K562 (cell line): ENCODE measurements at regions not wholly inside any gene's neighbourhood (a gene's known extent, or its start where the extent isn't known, plus 50 kb on each side); places are given as distances from the start of the nearest gene placed in this dataset.

Experiments
- ATAC-seq: fragments of 200-7000 bp; cut with Tn5 transposase; 3 replicates; pipeline ENCODE4 v1.9.1; 2020; ENCODE audit warnings: moderate library complexity
- BruUV-seq: library from RNA; stranded (reverse); fragments of 400-500 nt; replicated peaks from 2 replicates; lab custom pipeline; 2021; lab: Mats Ljungman, UMichigan
- CTCF ChIA-PET: fragments of 300-600 bp; formaldehyde crosslinking; extraction: SDS; loops from one replicate; lab custom pipeline; 2021; ENCODE audit warnings: low intra/inter-chr PET ratio; lab: Yijun Ruan, JAX
- POLR2A ChIA-PET: fragments of 300-600, 350-650 bp; sonication (Branson Sonifier 250); formaldehyde crosslinking; extraction: SDS; loops from one replicate; lab custom pipeline; 2021; ENCODE audit warnings: antibody characterized with exemption, inconsistent platforms; lab: Yijun Ruan, JAX
- DNase-seq, 4 experiments: peaks; one replicate each; pipeline versions ENCODE4 v3.0.0 to v3.0.0-alpha.2; 2011 to 2018; ENCODE audit warnings: low spot score in 3 of 4, mixed read lengths in 3 of 4; ENCODE audit errors: extremely low read depth in 1 of 4
- FAIRE-seq: peaks from 2 replicates; lab custom pipeline; 2011; peaks lifted over from hg19 to GRCh38; lab: Jason Lieb, UNC
- H2AFZ ChIP-seq: 2 replicates; pipeline ENCODE4 v1.6.0; 2011; ENCODE audit warnings: low read depth, low read length, control low read depth, inconsistent platforms
- H3K27ac ChIP-seq: fragments of 200-600 bp; 3 replicates; pipeline ENCODE4 v1.8.0; 2011; ENCODE audit warnings: low read depth, mild to moderate bottlenecking, control low read depth, inconsistent platforms, low read length, moderate library complexity, mixed read lengths; ENCODE audit errors: extremely low read depth
- H3K27me3 ChIP-seq, 2 experiments: fragments of 300-600 bp in 1 of 2; 2 replicates in 1 of 2; 3 replicates in 1 of 2; pipeline versions ENCODE4 v1.6.0 to v1.8.0; 2011; ENCODE audit warnings: inconsistent platforms in 2 of 2, low read length in 2 of 2, mild to moderate bottlenecking in 1 of 2, mixed read lengths in 1 of 2, moderate library complexity in 1 of 2; ENCODE audit not compliant: control insufficient read depth in 2 of 2, insufficient read depth in 2 of 2
- H3K36me3 ChIP-seq: fragments of 300-600 bp; 3 replicates; pipeline ENCODE4 v1.8.0; 2011; ENCODE audit warnings: mild to moderate bottlenecking, low read length, inconsistent platforms; ENCODE audit not compliant: control insufficient read depth, insufficient read depth
- H3K4me1 ChIP-seq, 2 experiments: fragments of 200-600 bp in 1 of 2; replicated peaks in 1 of 2; 2 replicates in 1 of 2; 3 replicates in 1 of 2; pipeline versions ENCODE4 v1.5.1 to v1.8.0; 2011; ENCODE audit warnings: inconsistent platforms in 2 of 2, low read length in 2 of 2, mild to moderate bottlenecking in 1 of 2, mixed read lengths in 1 of 2, moderate library complexity in 1 of 2; ENCODE audit not compliant: control insufficient read depth in 2 of 2, insufficient read depth in 2 of 2
- H3K4me2 ChIP-seq: 2 replicates; pipeline ENCODE4 v1.6.1; 2011; ENCODE audit warnings: low read length, control low read depth, inconsistent platforms, mixed read lengths; ENCODE audit not compliant: insufficient read depth
- H3K4me3 ChIP-seq: fragments of 200-600 bp; sonication (generic), shearing (Covaris generic); 2 replicates; pipeline ENCODE4 v1.5.1; 2016; ENCODE audit warnings: control low read depth, inconsistent platforms
- H3K79me2 ChIP-seq: fragments of 200-600 bp; 3 replicates; pipeline ENCODE4 v1.8.0; 2011; ENCODE audit warnings: low read length, inconsistent platforms; ENCODE audit not compliant: control insufficient read depth, insufficient read depth
- H3K9ac ChIP-seq, 2 experiments: 2 replicates each; pipeline versions ENCODE4 v1.6.0 to v1.6.1; 2011; ENCODE audit warnings: low read depth in 2 of 2, low read length in 2 of 2, control low read depth in 1 of 2, inconsistent platforms in 1 of 2, mild to moderate bottlenecking in 1 of 2, mixed read lengths in 1 of 2; ENCODE audit not compliant: insufficient read depth in 1 of 2
- H3K9me1 ChIP-seq: one replicate; pipeline ENCODE4 v1.6.0; 2011; ENCODE audit warnings: inconsistent platforms, mild to moderate bottlenecking, low read length, moderate library complexity; ENCODE audit not compliant: control insufficient read depth, insufficient read depth
- H3K9me3 ChIP-seq: replicated peaks from 2 replicates; pipeline ENCODE4 v1.5.1; 2011; ENCODE audit warnings: low read depth, low read length, inconsistent platforms; ENCODE audit not compliant: control insufficient read depth, insufficient read depth
- H4K20me1 ChIP-seq: replicated peaks from 2 replicates; pipeline ENCODE4 v1.6.1; 2011; ENCODE audit warnings: low read length, inconsistent platforms, mixed read lengths; ENCODE audit not compliant: control insufficient read depth, insufficient read depth
- ARID4B ChIP-seq: sonication (generic); formaldehyde crosslinking; IDR thresholded peaks from 2 replicates; pipeline ENCODE4 v1.8.0; 2022; ENCODE audit warnings: mild to moderate bottlenecking, missing genetic modification reagents
- EZH2 ChIP-seq: IDR thresholded peaks from 2 replicates; pipeline ENCODE4 v1.6.1; 2012; ENCODE audit warnings: low read depth, mild to moderate bottlenecking, inconsistent platforms, low read length, borderline replicate concordance
- HNRNPL ChIP-seq: fragments of 200-400 bp; formaldehyde crosslinking; IDR thresholded peaks from 2 replicates; pipeline ENCODE4 v1.6.1; 2017; ENCODE audit warnings: low read depth, mild to moderate bottlenecking, low read length
- PHB2 ChIP-seq: fragments of 450-650 bp; IDR thresholded peaks from 2 replicates; pipeline ENCODE4 v1.6.1; 2017; ENCODE audit warnings: low read depth
- RBM25 ChIP-seq: fragments of 200-400 bp; formaldehyde crosslinking; IDR thresholded peaks from 2 replicates; pipeline ENCODE4 v1.6.1; 2018; ENCODE audit warnings: low read length, low read depth, moderate library complexity; ENCODE audit not compliant: severe bottlenecking
- SMARCB1 ChIP-seq: IDR thresholded peaks from 2 replicates; pipeline ENCODE4 v1.6.1; 2011; ENCODE audit warnings: improper control_type of control experiment, low read depth; ENCODE audit not compliant: insufficient read length
- TAF15 ChIP-seq: fragments of 200-400 bp; formaldehyde crosslinking; IDR thresholded peaks from 2 replicates; pipeline ENCODE4 v1.6.1; 2017; ENCODE audit warnings: mild to moderate bottlenecking, low read depth, low read length, moderate library complexity
- TEAD4 ChIP-seq, 2 experiments: sonication (generic) in 1 of 2; formaldehyde crosslinking in 1 of 2; IDR thresholded peaks; 2 replicates each; pipeline versions ENCODE4 v1.6.1 to v1.8.0; 2012 to 2022; ENCODE audit warnings: borderline replicate concordance in 1 of 2, inconsistent platforms in 1 of 2, low read length in 1 of 2, mild to moderate bottlenecking in 1 of 2, missing genetic modification reagents in 1 of 2
- ZBTB1 ChIP-seq: sonication (generic); formaldehyde crosslinking; IDR thresholded peaks from 2 replicates; pipeline ENCODE4 v1.8.1; 2023; ENCODE audit warnings: missing genetic modification reagents, low read depth, mild to moderate bottlenecking, borderline replicate concordance
- ZNF239 ChIP-seq: fragments of 250-450 bp; sonication (Bioruptor Pico); IDR thresholded peaks from 2 replicates; pipeline ENCODE4 v1.4.0; 2020; ENCODE audit warnings: mild to moderate bottlenecking
- ZNF384 ChIP-seq: IDR thresholded peaks from 2 replicates; pipeline ENCODE4 v1.6.1; 2012; ENCODE audit warnings: low read depth, low read length, improper control_type of control experiment
- ZNF655 ChIP-seq: fragments of 250-450 bp; sonication (Bioruptor Pico); IDR thresholded peaks from 2 replicates; pipeline ENCODE4 v1.5.0; 2021
- WGBS: fragments of 100-300 bp; shearing (Covaris generic); methylation state at CpG from one replicate; pipeline ENCODE4 v1.1.6; 2016; ENCODE audit warnings: low coverage, mixed read lengths; ENCODE audit not compliant: insufficient coverage; ENCODE audit errors: missing lambda C conversion rate; 5-methylcytosine and 5-hydroxymethylcytosine counted together
- in situ Hi-C: fragments of 300-500 bp; cut with MboI; formaldehyde crosslinking; loops from 4 replicates; pipeline ENCODE4 v1.15.0; 2018; ENCODE audit warnings: inconsistent platforms, mixed read lengths
- intact Hi-C: fragments of 100-400 bp; cut with micrococcal nuclease; formaldehyde crosslinking; loops from 2 replicates; pipeline ENCODE4 v1.14.2; 2022
- TF ChIP-seq, protein P1 (sequence below): fragments of 450-650 bp; formaldehyde crosslinking; IDR thresholded peaks from 2 replicates; pipeline ENCODE4 v1.4.0; 2022; ENCODE audit warnings: mild to moderate bottlenecking, moderate library complexity
- TF ChIP-seq, protein P2 (sequence below): fragments of 250-450 bp; sonication (Bioruptor Pico); IDR thresholded peaks from 2 replicates; pipeline ENCODE4 v1.5.0; 2020; ENCODE audit warnings: mild to moderate bottlenecking

GRCh38 chr13:80988391-80989151 is 647.6 kb upstream of the SPRY2 start:
- Histone ChIP-seq H3K4me2 (no peak overlapping the region), H3K27me3 (no peaks in the 10 kb centered on the region), H3K9me3 (no peaks in the 10 kb centered on the region), H4K20me1 (no peaks in the 10 kb centered on the region), H3K4me1 (no peaks in the 10 kb centered on the region), H3K9me1 (no peaks in the 10 kb centered on the region), H3K36me3 (no peaks in the 10 kb centered on the region), H3K79me2 (no peaks in the 10 kb centered on the region), H3K27ac (no peak overlapping the region), H2AFZ (no peak overlapping the region), H3K4me3 (no peak overlapping the region), H3K9ac (no peak overlapping the region)
- intact Hi-C loops, result no loop called here
- in situ Hi-C loops, result no loop called here
- ChIA-PET POLR2A (no interaction called here), CTCF (no interaction called here)
- no peak for FAIRE-seq
- no peak for ATAC-seq
- no peak for DNase-seq
- 0% methylated on average over 5 of the region's 6 CpGs for WGBS
- no TSS peak for BruUV-seq
- no peak for TF ChIP-seq ARID4B (CRISPR knock-in tag)
- TF ChIP-seq ZNF655 (CRISPR knock-in tag), result no peak
- no peak for TF ChIP-seq EZH2
- TF ChIP-seq ZBTB1 (CRISPR knock-in tag), result no peak
- no peak for TF ChIP-seq RBM25
- TF ChIP-seq TAF15, result no peak
- TF ChIP-seq SMARCB1, result no peak
- TF ChIP-seq, protein P1, sequence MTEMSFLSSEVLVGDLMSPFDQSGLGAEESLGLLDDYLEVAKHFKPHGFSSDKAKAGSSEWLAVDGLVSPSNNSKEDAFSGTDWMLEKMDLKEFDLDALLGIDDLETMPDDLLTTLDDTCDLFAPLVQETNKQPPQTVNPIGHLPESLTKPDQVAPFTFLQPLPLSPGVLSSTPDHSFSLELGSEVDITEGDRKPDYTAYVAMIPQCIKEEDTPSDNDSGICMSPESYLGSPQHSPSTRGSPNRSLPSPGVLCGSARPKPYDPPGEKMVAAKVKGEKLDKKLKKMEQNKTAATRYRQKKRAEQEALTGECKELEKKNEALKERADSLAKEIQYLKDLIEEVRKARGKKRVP (CRISPR knock-in tag), result no peak
- TF ChIP-seq ZNF384, result no peak
- TF ChIP-seq PHB2, result no peak
- TF ChIP-seq, protein P2, sequence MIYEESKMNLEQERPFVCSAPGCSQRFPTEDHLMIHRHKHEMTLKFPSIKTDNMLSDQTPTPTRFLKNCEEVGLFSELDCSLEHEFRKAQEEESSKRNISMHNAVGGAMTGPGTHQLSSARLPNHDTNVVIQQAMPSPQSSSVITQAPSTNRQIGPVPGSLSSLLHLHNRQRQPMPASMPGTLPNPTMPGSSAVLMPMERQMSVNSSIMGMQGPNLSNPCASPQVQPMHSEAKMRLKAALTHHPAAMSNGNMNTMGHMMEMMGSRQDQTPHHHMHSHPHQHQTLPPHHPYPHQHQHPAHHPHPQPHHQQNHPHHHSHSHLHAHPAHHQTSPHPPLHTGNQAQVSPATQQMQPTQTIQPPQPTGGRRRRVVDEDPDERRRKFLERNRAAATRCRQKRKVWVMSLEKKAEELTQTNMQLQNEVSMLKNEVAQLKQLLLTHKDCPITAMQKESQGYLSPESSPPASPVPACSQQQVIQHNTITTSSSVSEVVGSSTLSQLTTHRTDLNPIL (CRISPR knock-in tag), result no peak
- TF ChIP-seq TEAD4 (IDR thresholded peaks at IDR 0.05; ENCODE audit: low read length), result no peak
- TF ChIP-seq TEAD4 (CRISPR knock-in tag; IDR thresholded peaks at IDR 0.05; ENCODE audit: borderline replicate concordance), result no peak
- no peak for TF ChIP-seq HNRNPL
- no peak for TF ChIP-seq ZNF239
